ENCODE measurements at regions not wholly inside any gene's neighbourhood (a gene's known extent, or its start where the extent isn't known, plus 50 kb on each side); places are given as distances from the start of the nearest gene placed in this dataset.
"Not testable (repeated sequence)": the region's sequence is repeated elsewhere in the genome, so short reads cannot be mapped to it uniquely, and the experiment has no call there.

GRCh38 chr5:17373406-17373805 is 124.6 kb upstream of the TAF11L2 start:
- H3K9me3 ChIP-seq, result no peaks in the 10 kb centered on the region
- no peak overlapping the region for H3K4me3 ChIP-seq
- H3K36me3 ChIP-seq, result no peaks in the 10 kb centered on the region
- H3K4me1 ChIP-seq (ENCODE audit: insufficient read depth), result peaks cover 4% of the 10 kb centered on the region
- H3K27me3 ChIP-seq, result no peaks in the 10 kb centered on the region
- intact Hi-C loops (cut with DNase I), result loop anchor here in 1 of 4 donors (10.0 kb wide), 1 partner anchor 709 kb away; no protein-coding TSS in a partner anchor
- 71 to 76% (median 75%) methylated on average over 5 of the region's 5 CpGs for WGBS, 3 donors
- no peak for TF ChIP-seq EP300 (IDR thresholded peaks at IDR 0.05)
- TF ChIP-seq CTCF (IDR thresholded peaks at IDR 0.05), result no peak
- no peak for TF ChIP-seq POLR2A (IDR thresholded peaks at IDR 0.05)
- DNase-seq, result no peak
- H3K27ac ChIP-seq, result no peak overlapping the region

GRCh38 chr5:17373814-17374556 is 124.0 kb upstream of the TAF11L2 start:
- Histone ChIP-seq H3K27ac (no peak overlapping the region), H3K9me3 (no peaks in the 10 kb centered on the region), H3K27me3 (no peaks in the 10 kb centered on the region), H3K4me3 (no peak overlapping the region), H3K36me3 (no peaks in the 10 kb centered on the region), H3K4me1 (ENCODE audit: insufficient read depth) (peaks cover 6% of the 10 kb centered on the region)
- no peak for TF ChIP-seq CTCF (IDR thresholded peaks at IDR 0.05)
- no peak for DNase-seq
- intact Hi-C loops (cut with DNase I), result loop anchor here in 1 of 4 donors (10.0 kb wide), 1 partner anchor 709 kb away; no protein-coding TSS in a partner anchor
- whole genome bisulfite sequencing, 3 donors, result 82 to 83% (median 82%) methylated on average over 7 of the region's 7 CpGs

- TF ChIP-seq CTCF (IDR thresholded peaks at IDR 0.05), result no peak
- no peak for TF ChIP-seq EP300 (IDR thresholded peaks at IDR 0.05)
- no peak for TF ChIP-seq POLR2A (IDR thresholded peaks at IDR 0.05)
- Histone ChIP-seq H3K27ac (no peak overlapping the region), H3K36me3 (no peaks in the 10 kb centered on the region), H3K4me1 (ENCODE audit: insufficient read depth) (peaks cover 8% of the 10 kb centered on the region), H3K9me3 (no peaks in the 10 kb centered on the region), H3K4me3 (no peak overlapping the region), H3K27me3 (no peaks in the 10 kb centered on the region)
- DNase-seq, result no peak
- intact Hi-C loops (cut with DNase I), result loop anchor here in 1 of 4 donors (10.0 kb wide), 1 partner anchor 710 kb away; no protein-coding TSS in a partner anchor
- 27 to 45% (median 39%) methylated on average over 10 of the region's 10 CpGs for WGBS, 3 donors
These were observed 122.9 kb upstream of the TAF11L2 start for GRCh38 chr5:17374973-17375742.

GRCh38 chr5:17375886-17376285 is 122.1 kb upstream of the TAF11L2 start:
- not testable (repeated sequence) for DNase-seq; H3K36me3 ChIP-seq; H3K9me3 ChIP-seq; H3K4me3 ChIP-seq; H3K4me1 ChIP-seq (ENCODE audit: insufficient read depth); H3K27ac ChIP-seq; H3K27me3 ChIP-seq
- intact Hi-C loops (cut with DNase I), result loop anchor here in 1 of 4 donors (10.0 kb wide), 1 partner anchor 711 kb away; no protein-coding TSS in a partner anchor
- 96 to 100% (median 98%) methylated on average over 2 of the region's 2 CpGs for WGBS, 3 donors

All from ovary (tissue), 7 donors.